NCI-H345 (cell line): ENCODE measurements at regions not wholly inside any gene's neighbourhood (a gene's known extent, or its start where the extent isn't known, plus 50 kb on each side); places are given as distances from the start of the nearest gene placed in this dataset.

Source experiments
- DNase-seq: peaks from one replicate; lab custom pipeline; 2025; lab: John Stamatoyannopoulos, UW

DNA sequence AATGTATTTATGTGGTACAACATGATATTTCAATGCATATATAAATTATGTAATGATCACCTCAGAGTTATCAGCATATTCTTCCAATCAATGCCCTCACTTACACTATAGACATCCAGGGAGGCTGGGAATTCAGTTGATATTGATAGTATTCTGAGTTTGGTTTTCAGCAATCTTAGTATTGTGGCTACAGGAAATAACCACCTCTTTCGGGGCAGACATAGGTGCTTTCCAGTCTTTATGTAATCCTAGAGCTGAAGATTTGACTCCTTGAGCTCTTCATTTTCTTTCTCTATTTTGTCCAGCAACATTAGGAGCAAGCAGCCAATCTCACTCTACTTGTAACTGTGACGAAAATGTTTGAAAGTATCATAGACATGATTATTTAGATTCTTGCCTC is 712.7 kb upstream of the KIRREL3 start:
- no peak for DNase-seq

DNA sequence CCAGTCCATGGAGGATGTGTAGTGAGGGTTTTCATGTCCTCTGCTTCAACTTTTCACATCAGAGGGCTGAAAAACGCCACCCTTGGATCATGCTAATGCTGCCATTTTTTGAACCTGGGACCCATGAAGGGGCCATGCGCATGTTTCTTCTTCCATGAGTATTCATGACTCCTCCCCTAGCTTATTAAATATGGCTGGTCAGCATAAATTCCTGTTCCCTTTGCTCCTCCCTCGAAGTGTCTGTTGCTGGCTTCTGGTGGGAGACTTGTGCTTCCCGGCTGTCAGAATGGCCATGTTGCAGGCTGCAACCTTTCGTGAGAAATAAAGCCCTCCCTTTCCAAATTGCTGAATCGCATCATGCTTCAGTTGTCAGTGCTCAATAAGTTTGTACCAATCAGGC is 711.2 kb upstream of the KIRREL3 start:
- no peak for DNase-seq

DNA sequence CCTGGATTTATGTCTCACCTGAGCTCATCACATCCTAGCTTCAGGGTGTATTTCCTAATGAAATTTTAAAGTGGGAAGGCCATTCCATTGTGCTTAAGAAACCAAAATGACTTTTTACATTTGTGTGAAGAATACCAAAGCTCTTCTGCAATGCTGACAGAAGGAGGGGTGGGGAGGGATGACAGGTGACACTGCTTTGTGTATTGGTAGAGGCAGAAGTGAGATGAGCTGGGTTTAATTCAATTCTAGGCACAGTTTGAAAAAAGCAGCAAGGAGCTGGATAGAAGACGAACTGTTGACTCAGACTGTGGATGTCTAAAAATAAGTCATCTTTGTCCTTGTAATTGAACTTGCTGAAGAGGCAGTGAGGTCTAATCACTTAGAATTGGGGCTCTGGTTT is 710.3 kb upstream of the KIRREL3 start:
- no peak for DNase-seq

DNA sequence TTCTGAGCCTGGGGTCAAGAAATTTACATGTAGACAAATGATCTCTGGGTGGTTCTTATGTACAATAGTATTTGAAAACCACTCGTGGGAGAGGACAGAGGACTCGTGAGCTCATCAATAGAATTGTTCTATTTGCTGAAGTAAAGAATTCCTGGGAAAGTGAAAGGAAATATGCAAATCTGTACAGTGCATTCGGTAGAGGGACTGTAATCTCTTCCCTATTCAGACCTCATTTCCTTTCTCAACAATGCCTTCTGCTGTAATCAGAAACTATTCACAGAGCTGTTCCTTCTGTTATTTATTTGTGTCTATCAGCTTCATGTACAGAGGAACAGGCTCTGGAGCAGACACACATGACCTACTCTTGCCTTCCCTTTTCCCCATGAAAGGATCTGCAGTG is 709.4 kb upstream of the KIRREL3 start:
- no peak for DNase-seq

- no peak for DNase-seq
These were observed 693.1 kb upstream of the KIRREL3 start for GRCh38 chr11:127693686-127694085.

DNA sequence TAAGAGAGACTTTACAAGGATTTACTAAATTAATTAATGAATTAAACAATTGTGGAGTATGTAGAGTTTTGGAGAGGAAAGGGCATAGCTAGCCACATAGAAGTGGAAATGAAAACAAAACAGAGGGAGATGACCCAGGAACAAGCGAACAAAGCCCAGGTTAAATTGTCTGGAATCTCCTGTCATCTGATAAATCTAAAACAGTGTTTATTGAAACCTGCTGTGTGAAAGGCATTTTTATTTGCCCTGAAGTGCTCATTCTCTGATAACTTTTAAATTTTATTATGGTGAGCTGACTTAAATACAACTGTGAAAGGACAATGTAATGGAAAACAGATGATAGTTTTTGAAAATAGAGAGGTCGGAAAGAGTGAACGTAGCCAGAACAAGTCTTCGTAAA is 682.8 kb upstream of the KIRREL3 start:
- no peak for DNase-seq

- no peak for DNase-seq
These were observed 679.4 kb upstream of the KIRREL3 start for GRCh38 chr11:127679816-127680545.

GRCh38 chr11:127678631-127679030 is 678.1 kb upstream of the KIRREL3 start:
- DNase-seq: no peak

DNA sequence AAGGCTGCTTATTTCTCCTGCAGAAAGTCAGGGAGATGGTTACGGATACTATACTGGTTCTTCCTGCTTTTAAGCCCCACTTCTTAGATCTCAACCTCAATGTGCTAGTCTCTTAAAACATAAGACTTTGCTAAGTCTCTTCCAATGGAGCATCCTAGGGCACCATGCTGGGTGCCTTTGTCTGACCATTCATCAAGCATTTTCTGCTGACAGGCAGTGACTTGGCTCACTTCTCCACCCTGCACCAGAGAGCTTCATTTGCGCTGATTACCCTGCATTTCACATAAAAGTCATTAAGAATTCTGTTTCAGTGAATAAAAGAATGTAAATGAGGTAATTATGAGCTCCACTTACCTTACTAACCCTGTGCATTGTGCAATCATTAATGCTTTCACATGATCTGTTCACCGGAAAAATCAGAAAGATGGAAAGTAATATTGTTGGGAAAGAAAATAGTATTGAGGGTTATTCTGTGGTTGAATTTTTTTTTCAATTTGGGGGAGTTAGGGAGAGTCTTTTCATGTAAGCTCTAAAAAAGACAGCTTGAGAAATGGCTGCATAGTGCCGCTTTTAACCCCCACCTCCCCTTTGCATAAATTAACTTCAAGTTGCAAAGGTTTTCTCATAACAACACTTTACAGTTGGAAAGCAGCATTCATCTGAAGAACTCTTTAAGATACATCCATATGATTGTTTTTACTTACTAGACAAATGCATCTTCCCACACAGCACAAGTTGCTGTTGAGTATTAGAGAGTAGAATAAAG is 677.3 kb upstream of the KIRREL3 start:
- no peak for DNase-seq

DNA sequence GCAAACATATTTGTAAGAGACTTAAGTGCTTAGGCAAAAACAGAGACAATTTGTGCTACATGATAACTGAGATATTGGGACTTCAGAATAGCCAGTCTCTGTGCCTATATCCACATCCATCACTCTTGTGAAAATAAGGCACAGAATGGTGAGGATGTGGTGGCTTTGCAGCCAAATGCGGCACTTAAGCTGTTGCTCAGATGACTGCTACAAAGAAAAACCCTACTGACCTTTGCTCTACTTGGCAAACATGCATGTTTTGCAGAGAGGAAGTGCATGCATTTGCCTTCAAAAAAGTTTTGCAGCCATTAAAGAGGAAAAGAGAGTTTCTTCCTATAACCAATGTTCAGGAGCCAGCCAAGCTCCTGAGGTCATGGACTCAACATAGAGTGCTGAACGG is 675.0 kb upstream of the KIRREL3 start:
- no peak for DNase-seq

DNA sequence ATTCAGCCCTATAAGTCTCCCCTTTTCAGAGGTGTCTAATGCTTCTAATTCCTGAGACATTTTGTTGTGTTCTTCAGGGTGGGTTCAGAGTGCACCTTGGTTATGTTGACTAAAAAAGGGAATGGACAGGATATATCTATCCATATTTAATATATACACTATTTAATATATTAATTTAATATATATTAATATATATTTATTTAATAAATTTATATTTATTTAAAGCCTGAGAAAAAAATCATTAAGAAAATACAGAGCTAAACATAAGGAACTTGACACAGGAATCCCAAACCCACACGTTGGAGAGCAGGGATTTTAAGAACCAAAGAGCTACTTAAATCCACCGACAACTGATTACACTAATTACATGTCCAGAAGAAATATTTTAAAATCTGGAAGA is 674.2 kb upstream of the KIRREL3 start:
- no peak for DNase-seq

DNA sequence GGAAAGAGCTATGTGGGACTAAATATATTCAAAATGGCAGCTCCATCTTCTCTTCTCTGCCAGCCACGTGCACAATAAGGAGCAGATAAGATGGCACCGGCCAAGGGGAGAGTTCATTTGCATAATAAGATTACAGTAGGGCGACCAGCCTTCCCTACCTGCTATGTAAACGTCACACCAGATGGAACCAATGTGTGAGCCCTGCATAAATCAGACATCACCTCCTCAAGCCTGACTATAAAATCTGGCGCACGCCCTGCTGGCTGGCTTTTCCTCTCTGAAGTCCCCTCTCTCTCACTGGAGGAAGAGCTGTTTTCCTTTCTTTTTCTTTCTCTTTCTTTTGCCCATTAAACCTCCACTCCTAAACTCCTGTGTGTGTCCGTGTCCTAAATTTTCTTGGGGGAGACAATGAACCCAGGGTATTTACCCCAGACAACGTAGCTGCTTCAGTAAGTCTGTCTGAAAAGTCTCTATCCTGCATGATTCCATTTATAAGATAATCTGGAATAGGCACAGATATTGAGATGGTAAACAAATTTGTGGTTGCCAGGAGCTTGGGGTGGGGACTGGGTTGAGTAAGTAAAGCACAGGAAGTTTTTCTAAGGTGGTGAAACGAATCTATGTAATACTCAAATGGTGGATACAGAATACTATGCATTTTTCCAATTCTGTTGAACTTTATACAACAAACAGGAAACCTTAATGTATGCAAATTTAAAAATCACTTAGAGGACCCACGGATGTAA is 670.0 kb upstream of the KIRREL3 start:
- DNase-seq: no peak

DNA sequence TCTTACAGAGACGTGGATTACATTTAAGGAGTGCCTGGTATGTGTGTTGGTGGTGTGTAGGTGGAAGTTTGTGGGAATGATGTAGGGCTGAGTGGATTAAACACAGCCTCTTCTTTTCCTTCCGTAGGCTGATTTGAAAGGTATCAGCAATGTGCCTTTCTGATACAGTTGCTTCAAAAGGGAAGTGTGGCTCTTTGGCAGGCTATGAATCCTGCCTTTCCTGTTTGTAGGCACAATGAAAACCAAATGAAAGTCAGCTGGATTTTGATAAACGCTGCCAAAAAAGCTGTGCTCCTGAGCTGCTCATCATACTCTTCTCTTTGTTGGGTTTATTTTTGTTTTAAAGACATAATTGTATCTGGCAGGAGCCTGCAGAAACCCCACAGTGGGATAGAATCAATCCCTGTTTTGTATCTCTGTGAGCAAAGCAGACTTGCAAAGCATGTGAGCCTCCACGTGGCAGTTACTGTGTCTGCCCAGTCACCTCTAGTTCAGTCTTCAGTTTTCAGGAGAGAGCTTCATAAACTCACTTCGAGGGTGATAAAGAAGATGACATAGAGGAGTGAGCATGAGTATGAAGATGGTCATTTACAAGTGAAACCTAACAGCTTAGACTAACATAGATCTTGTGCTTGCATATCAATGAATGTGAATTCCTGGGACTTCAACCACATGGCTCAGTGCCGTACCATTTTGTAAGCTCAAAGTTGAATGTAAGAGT is 655.7 kb upstream of the KIRREL3 start:
- DNase-seq: peak; percentile 80

DNA sequence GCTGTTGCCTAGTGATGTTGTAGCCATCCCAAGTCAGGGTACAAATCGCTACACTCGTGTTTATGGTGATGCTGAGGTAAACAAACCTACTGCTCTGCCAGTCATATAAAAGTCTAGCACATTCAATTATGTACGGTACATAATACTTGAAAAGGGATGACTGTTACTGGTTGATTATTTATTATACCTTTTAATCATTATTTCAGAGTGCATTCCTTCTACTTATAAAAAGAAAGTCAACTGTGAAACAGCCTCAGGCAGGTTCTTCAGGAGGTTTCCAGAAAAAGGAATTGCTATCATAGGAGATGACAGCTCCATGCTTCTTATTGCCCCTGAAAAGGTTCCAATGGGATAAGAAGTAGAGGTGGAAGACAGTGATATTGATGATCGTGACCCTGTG is 652.5 kb upstream of the KIRREL3 start:
- DNase-seq: no peak

DNA sequence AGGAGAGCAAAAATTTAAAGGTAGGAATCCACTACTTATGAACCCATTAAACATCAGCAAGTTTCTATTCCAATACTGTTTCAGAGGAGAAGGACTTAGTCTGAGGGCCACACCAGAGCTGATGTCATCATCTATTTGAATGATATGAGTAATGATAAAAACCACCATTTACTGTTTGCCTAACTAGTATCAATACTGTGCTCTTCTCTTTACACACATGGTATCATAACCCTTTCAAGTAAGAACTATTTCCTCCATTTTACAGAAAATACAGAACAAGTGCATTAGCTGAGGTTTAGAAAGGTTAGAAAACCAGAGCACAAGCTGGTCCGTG is 651.3 kb upstream of the KIRREL3 start:
- DNase-seq: no peak

DNA sequence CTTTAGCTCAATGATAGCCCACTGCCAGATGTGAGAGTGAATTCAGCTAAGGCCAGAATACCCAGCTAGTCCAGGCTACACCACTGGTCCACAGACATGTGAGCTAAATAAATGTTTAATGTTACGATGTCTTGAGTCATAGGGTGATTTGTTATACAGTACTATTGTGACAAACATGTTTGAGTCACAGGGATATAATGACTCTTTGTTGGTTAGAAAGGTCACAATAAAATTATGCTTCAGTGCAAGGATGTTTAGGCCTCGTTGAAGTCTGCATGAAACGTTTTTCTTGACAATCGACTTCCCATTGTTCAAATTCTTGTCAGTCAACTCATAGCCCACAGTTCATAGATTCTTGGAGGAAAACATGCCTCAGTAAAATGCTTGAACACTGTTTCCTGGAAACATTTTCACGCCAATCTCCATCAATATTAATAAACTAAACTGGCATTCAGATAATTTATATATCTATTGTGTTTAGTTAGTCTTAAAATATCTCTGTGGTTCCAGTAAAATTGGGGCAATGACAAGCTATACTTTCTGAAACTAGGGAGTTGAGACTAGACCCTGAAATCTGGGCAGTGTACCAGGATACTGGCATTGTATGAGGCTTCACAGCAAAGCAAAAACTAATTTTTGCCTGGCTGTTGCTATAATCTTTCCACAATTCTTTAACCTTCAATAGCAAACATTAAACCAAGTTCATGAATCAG is 650.8 kb upstream of the KIRREL3 start:
- no peak for DNase-seq

DNA sequence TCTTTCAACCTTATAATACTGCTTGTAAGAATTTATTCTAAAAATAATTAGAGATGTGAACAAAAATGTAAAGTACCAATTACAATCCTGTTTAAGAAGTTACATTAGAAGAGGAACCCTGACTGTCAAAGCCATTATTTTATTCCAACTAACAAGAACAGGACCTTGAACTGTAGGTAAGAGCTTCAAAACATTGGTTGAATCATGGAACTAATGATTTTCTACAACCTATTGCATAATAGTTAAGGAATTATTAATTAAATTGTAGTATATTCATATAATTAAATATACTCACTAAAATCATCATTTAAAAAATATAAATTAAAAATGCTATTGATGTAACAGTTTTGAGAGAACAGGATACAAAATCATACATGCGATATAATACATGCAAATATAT is 649.4 kb upstream of the KIRREL3 start:
- DNase-seq: no peak

DNA sequence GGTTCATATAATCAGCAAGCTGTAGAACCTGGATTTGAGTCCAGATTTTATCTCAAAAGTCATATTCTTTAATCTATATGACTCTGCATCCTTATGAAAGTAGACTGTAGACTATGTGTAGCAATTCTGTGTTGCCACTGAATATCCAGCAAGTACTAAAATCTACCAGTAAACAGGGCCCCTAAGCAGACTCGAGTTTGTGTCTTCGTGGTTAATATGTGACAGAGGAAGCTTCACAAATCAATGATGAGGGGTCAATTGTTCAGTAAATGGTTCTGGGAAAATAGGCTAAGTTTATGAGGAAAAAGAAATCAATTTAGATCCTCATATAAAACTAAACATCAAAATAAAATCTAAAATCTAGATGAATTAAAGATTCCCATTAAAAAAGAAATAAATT is 648.5 kb upstream of the KIRREL3 start:
- DNase-seq: no peak

- no peak for DNase-seq
These were observed 648.0 kb upstream of the KIRREL3 start for GRCh38 chr11:127648583-127648982.

DNA sequence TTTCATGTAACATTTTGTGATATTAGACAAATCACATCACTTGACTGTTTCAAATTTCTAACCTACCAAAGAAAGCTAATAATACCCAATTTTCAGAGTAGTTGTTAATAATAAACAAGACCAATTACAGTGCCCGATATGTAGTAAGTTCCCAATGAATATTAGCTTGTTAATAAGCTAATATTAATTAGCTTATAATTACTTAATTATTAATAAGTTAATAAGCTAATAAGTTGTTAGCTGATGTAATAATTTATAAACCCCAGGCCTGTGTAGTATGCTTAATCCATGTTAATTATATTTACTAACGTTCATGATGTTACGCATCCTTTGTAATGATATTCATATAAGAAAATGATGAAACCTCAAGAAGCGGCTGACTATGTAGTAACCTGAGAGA is 643.8 kb upstream of the KIRREL3 start:
- DNase-seq: no peak

DNA sequence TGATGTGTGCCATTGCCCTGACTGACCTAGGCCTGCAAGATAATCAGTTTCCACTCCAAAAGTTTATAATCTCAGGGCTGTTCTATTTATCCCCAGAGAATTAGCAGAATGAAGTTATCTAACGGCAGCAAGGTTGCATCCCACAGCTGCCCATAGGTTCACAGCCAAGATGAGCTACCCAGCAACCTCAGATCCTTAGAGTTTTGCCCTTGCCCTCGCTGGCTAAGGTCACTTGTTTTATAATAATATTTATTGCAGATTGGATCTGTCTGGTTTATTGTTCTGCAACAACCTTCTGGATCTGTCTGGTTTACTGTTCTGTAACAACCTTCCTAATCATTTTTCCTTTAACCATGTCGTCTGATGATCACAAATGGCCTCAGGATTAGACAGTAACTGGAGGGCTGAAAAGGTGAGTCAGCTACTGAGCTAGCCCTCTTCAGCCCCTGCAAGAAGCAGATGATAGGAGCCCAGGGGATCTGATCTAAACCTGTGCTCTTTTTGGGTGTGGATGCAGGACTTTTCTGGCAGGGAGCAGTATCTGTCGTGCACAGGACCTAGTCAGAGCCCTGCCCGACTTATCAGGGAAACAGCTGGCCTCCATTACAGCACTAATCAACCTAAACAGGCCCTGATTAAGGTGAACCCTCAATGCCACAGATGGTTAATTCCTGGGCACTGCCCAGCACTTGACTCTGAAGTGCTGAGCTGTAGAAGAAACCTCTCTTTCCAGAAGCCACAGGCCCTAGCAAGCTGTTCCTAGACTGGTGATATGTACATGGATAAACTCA is 642.9 kb upstream of the KIRREL3 start:
- DNase-seq: no peak
